GM23338 (cell line): ENCODE measurements at regions not wholly inside any gene's neighbourhood (a gene's known extent, or its start where the extent isn't known, plus 50 kb on each side); places are given as distances from the start of the nearest gene placed in this dataset.
A peak's percentile ranks its signal among the peaks of the same experiment; 100 is the strongest.

Experiments used
- ATAC-seq: fragments of 200-7000 bp; cut with Tn5 transposase; 3 replicates; pipeline ENCODE4 v1.9.1; 2020
- DNase-seq: peaks from one replicate; pipeline ENCODE4 v3.0.0-alpha.2; 2015; ENCODE audit warnings: low spot score
- H2AFZ ChIP-seq: fragments of 200-600 bp; sonication (generic); 2 replicates; pipeline ENCODE4 v1.8.0; 2016; ENCODE audit warnings: antibody characterized with exemption, mild to moderate bottlenecking, moderate library complexity
- H3F3A ChIP-seq: fragments of 200-600 bp; sonication (generic); replicated peaks from 2 replicates; pipeline ENCODE4 v1.8.0; 2017; ENCODE audit warnings: antibody characterized with exemption, mixed run types, low read depth
- H3K27ac ChIP-seq: fragments of 200-600 bp; sonication (generic); 2 replicates; pipeline ENCODE4 v1.6.1; 2016; ENCODE audit warnings: low read depth
- H3K27me3 ChIP-seq: fragments of 200-600 bp; sonication (generic); 2 replicates; pipeline ENCODE4 v1.8.0; 2016; ENCODE audit warnings: mild to moderate bottlenecking, mixed run types, moderate library complexity; ENCODE audit not compliant: insufficient read depth
- H3K36me3 ChIP-seq: fragments of 200-600 bp; sonication (generic); 2 replicates; pipeline ENCODE4 v1.8.0; 2016; ENCODE audit warnings: mild to moderate bottlenecking; ENCODE audit not compliant: insufficient read depth
- H3K4me1 ChIP-seq: fragments of 200-600 bp; sonication (generic); 2 replicates; pipeline ENCODE4 v1.8.0; 2016; ENCODE audit warnings: mild to moderate bottlenecking, moderate library complexity; ENCODE audit not compliant: insufficient read depth
- H3K4me2 ChIP-seq: fragments of 200-600 bp; sonication (generic); 2 replicates; pipeline ENCODE4 v1.7.1; 2017; ENCODE audit warnings: mixed run types
- H3K4me3 ChIP-seq: fragments of 200-600 bp; sonication (generic); 2 replicates; pipeline ENCODE4 v1.6.1; 2016; ENCODE audit warnings: mixed run types
- H3K79me2 ChIP-seq: fragments of 200-600 bp; sonication (generic); replicated peaks from 2 replicates; pipeline ENCODE4 v1.8.0; 2017; ENCODE audit warnings: mild to moderate bottlenecking; ENCODE audit not compliant: insufficient read depth
- H3K9me2 ChIP-seq: fragments of 200-600 bp; sonication (generic); 2 replicates; pipeline ENCODE4 v1.8.0; 2017; ENCODE audit not compliant: insufficient read depth
- H4K20me1 ChIP-seq: fragments of 200-600 bp; sonication (generic); replicated peaks from 2 replicates; pipeline ENCODE4 v1.8.0; 2017; ENCODE audit warnings: mild to moderate bottlenecking; ENCODE audit not compliant: insufficient read depth
- H3K27ac Mint-ChIP-seq: 2 replicates; pipeline ENCODE4 v1.8.0; 2020; ENCODE audit warnings: inconsistent platforms, mild to moderate bottlenecking, moderate library complexity, mixed read lengths
- H3K27me3 Mint-ChIP-seq: 3 replicates; pipeline ENCODE4 v1.8.0; 2022; ENCODE audit warnings: low read depth, mild to moderate bottlenecking, moderate library complexity, mixed read lengths, inconsistent platforms; ENCODE audit not compliant: insufficient read depth, poor library complexity
- H3K36me3 Mint-ChIP-seq: 3 replicates; pipeline ENCODE4 v1.8.0; 2021; ENCODE audit warnings: low read depth, mild to moderate bottlenecking, inconsistent platforms, moderate library complexity, mixed read lengths
- H3K4me1 Mint-ChIP-seq: 3 replicates; pipeline ENCODE4 v1.8.0; 2020; ENCODE audit warnings: mild to moderate bottlenecking, inconsistent platforms, mixed read lengths
- H3K4me3 Mint-ChIP-seq: 3 replicates; pipeline ENCODE4 v1.8.0; 2021; ENCODE audit warnings: moderate library complexity, mild to moderate bottlenecking, inconsistent platforms, mixed read lengths
- H3K9me3 Mint-ChIP-seq: 3 replicates; pipeline ENCODE4 v1.8.0; 2020; ENCODE audit warnings: moderate library complexity, mild to moderate bottlenecking, inconsistent platforms, mixed read lengths
- CREB1 ChIP-seq: fragments of 250-450 bp; sonication (Bioruptor Pico); IDR thresholded peaks from 2 replicates; pipeline ENCODE4 v1.5.0; 2020; ENCODE audit warnings: low read depth, mild to moderate bottlenecking, moderate library complexity
- CTCF ChIP-seq, 2 experiments: fragments of 200-600 bp in 1 of 2; sonication (generic) in 1 of 2; conservative IDR thresholded peaks; 2 replicates each; pipeline versions ENCODE4 v1.5.1 to v1.6.1; 2016 to 2017; ENCODE audit warnings: antibody characterized with exemption in 2 of 2, low read depth in 2 of 2, mild to moderate bottlenecking in 2 of 2, moderate library complexity in 1 of 2
- ETS1 ChIP-seq: IDR thresholded peaks from 2 replicates; pipeline ENCODE4 v1.6.1; 2016; ENCODE audit warnings: antibody characterized with exemption
- EZH2 ChIP-seq: fragments of 200-600 bp; sonication (generic); IDR thresholded peaks from one replicate; pipeline ENCODE4 v1.8.0; 2017; ENCODE audit warnings: antibody characterized with exemption, mild to moderate bottlenecking, low read depth; ENCODE audit not compliant: unreplicated experiment
- EZH2phosphoT487 ChIP-seq: fragments of 200-600 bp; sonication (generic); IDR thresholded peaks from one replicate; pipeline ENCODE4 v1.8.1; 2018; ENCODE audit warnings: antibody characterized with exemption; ENCODE audit not compliant: unreplicated experiment
- JUNB ChIP-seq: IDR thresholded peaks from one replicate; pipeline ENCODE4 v1.6.1; 2016; ENCODE audit warnings: antibody characterized with exemption; ENCODE audit not compliant: unreplicated experiment
- NANOG ChIP-seq: IDR thresholded peaks from 2 replicates; pipeline ENCODE4 v1.6.1; 2016; ENCODE audit warnings: antibody characterized with exemption, borderline replicate concordance
- POLR2AphosphoS5 ChIP-seq: IDR thresholded peaks from 2 replicates; pipeline ENCODE4 v1.6.1; 2016; ENCODE audit warnings: antibody characterized with exemption, low read depth
- REST ChIP-seq: IDR thresholded peaks from one replicate; pipeline ENCODE4 v1.6.1; 2018; ENCODE audit warnings: antibody characterized with exemption; ENCODE audit not compliant: unreplicated experiment
- STAT1 ChIP-seq: IDR thresholded peaks from one replicate; pipeline ENCODE4 v1.6.1; 2016; ENCODE audit warnings: antibody characterized with exemption; ENCODE audit not compliant: unreplicated experiment
- ZNF114 ChIP-seq: fragments of 250-450 bp; sonication (Bioruptor Pico); IDR thresholded peaks from 2 replicates; pipeline ENCODE4 v1.5.0; 2020; ENCODE audit warnings: mild to moderate bottlenecking, moderate library complexity
- ZNF331 ChIP-seq: fragments of 250-450 bp; sonication (Bioruptor Pico); IDR thresholded peaks from 2 replicates; pipeline ENCODE4 v1.5.0; 2020; ENCODE audit warnings: low read depth, mild to moderate bottlenecking, moderate library complexity
- TF ChIP-seq, protein P1 (sequence below): fragments of 250-450 bp; sonication (Bioruptor Pico); IDR thresholded peaks from 2 replicates; pipeline ENCODE4 v1.5.0; 2020; ENCODE audit warnings: mild to moderate bottlenecking, moderate library complexity

DNA sequence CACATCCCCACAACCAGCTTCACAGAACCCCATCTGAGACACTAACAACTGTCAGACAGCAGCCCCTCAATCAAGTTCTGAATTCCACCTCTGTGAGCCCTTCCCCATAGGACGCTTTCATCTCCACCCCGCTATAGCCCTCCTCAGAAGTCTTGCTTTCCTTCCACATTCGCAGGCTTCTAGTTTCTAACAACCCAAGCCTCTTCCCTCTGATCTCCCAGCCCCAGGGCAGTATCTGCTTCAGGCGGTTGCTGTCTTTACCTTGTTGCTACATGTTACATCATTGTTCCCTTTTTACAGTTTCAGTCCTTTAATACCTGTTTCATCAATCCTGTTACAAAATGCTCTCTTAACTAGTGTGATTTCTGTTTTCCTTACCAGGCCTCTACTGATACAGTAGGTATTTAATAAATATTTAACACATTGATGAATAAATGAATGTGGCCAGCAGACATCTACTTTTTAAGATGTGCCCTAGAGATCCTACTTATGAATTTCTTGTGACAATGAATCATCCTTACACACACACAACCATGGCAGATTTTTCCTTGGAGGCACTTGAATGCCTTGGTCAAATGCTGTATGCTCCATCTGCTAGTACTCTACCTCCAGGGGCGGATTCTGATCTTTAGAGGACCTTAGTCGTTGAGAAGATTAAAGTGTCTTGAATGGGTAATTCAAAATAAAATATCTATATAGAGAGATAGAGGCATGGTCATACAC is 164.7 kb upstream of the SLIT2 start:
- Histone ChIP-seq H3K27me3 (no peaks in the 10 kb centered on the region), H2AFZ (peak overlapping the region; percentile 87; the same call in 1 of the 2 replicates), H3K4me1 (no peaks in the 10 kb centered on the region), H3K9me2 (peaks cover 4% of the 10 kb centered on the region), H3F3A (no peaks in the 10 kb centered on the region), H3K27ac (no peak overlapping the region), H4K20me1 (no peaks in the 10 kb centered on the region), H3K4me3 (no peak overlapping the region), H3K79me2 (no peaks in the 10 kb centered on the region), H3K36me3 (no peaks in the 10 kb centered on the region), H3K4me2 (no peak overlapping the region)
- Mint-ChIP-seq H3K36me3 (no peaks in the 10 kb centered on the region), H3K27ac (no peak overlapping the region), H3K27me3 (no peaks in the 10 kb centered on the region), H3K4me1 (no peaks in the 10 kb centered on the region), H3K9me3 (no peaks in the 10 kb centered on the region), H3K4me3 (no peak overlapping the region)
- peak; percentile 13 for DNase-seq
- TF ChIP-seq STAT1 (no peak), EZH2 (no peak), ZNF331 (CRISPR knock-in tag) (no peak), NANOG (no peak), CTCF (conservative IDR thresholded peaks at IDR 0.05; ENCODE audit: low read depth in 2 of 2) (no peak), ETS1 (no peak), CREB1 (CRISPR knock-in tag) (no peak), JUNB (no peak), ZNF114 (CRISPR knock-in tag) (no peak), REST (no peak), EZH2phosphoT487 (no peak), POLR2AphosphoS5 (no peak)
- TF ChIP-seq, protein P1, sequence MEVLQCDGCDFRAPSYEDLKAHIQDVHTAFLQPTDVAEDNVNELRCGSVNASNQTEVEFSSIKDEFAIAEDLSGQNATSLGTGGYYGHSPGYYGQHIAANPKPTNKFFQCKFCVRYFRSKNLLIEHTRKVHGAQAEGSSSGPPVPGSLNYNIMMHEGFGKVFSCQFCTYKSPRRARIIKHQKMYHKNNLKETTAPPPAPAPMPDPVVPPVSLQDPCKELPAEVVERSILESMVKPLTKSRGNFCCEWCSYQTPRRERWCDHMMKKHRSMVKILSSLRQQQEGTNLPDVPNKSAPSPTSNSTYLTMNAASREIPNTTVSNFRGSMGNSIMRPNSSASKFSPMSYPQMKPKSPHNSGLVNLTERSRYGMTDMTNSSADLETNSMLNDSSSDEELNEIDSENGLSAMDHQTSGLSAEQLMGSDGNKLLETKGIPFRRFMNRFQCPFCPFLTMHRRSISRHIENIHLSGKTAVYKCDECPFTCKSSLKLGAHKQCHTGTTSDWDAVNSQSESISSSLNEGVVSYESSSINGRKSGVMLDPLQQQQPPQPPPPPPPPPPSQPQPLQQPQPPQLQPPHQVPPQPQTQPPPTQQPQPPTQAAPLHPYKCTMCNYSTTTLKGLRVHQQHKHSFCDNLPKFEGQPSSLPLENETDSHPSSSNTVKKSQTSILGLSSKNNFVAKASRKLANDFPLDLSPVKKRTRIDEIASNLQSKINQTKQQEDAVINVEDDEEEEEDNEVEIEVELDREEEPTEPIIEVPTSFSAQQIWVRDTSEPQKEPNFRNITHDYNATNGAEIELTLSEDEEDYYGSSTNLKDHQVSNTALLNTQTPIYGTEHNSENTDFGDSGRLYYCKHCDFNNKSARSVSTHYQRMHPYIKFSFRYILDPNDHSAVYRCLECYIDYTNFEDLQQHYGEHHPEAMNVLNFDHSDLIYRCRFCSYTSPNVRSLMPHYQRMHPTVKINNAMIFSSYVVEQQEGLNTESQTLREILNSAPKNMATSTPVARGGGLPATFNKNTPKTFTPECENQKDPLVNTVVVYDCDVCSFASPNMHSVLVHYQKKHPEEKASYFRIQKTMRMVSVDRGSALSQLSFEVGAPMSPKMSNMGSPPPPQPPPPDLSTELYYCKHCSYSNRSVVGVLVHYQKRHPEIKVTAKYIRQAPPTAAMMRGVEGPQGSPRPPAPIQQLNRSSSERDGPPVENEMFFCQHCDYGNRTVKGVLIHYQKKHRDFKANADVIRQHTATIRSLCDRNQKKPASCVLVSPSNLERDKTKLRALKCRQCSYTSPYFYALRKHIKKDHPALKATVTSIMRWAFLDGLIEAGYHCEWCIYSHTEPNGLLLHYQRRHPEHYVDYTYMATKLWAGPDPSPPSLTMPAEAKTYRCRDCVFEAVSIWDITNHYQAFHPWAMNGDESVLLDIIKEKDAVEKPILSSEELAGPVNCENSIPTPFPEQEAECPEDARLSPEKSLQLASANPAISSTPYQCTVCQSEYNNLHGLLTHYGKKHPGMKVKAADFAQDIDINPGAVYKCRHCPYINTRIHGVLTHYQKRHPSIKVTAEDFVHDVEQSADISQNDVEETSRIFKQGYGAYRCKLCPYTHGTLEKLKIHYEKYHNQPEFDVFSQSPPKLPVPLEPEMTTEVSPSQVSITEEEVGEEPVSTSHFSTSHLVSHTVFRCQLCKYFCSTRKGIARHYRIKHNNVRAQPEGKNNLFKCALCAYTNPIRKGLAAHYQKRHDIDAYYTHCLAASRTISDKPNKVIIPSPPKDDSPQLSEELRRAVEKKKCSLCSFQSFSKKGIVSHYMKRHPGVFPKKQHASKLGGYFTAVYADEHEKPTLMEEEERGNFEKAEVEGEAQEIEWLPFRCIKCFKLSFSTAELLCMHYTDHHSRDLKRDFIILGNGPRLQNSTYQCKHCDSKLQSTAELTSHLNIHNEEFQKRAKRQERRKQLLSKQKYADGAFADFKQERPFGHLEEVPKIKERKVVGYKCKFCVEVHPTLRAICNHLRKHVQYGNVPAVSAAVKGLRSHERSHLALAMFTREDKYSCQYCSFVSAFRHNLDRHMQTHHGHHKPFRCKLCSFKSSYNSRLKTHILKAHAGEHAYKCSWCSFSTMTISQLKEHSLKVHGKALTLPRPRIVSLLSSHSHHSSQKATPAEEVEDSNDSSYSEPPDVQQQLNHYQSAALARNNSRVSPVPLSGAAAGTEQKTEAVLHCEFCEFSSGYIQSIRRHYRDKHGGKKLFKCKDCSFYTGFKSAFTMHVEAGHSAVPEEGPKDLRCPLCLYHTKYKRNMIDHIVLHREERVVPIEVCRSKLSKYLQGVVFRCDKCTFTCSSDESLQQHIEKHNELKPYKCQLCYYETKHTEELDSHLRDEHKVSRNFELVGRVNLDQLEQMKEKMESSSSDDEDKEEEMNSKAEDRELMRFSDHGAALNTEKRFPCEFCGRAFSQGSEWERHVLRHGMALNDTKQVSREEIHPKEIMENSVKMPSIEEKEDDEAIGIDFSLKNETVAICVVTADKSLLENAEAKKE (CRISPR knock-in tag): no peak
- ATAC-seq: no peak
